Testis (tissue), 2 donors: ENCODE measurements at regions not wholly inside any gene's neighbourhood (a gene's known extent, or its start where the extent isn't known, plus 50 kb on each side); places are given as distances from the start of the nearest gene placed in this dataset.

Experiments
- DNase-seq: peaks from one replicate; pipeline ENCODE4 v3.0.0-alpha.2; 2019
- H3K27ac ChIP-seq, 2 donors: fragments of 200-600 bp; sonication (generic); one replicate each; pipeline ENCODE4 v1.5.1; 2019
- H3K27me3 ChIP-seq: fragments of 200-600 bp; sonication (generic); one replicate; pipeline ENCODE4 v1.5.1; 2019
- H3K36me3 ChIP-seq: fragments of 200-600 bp; sonication (generic); one replicate; pipeline ENCODE4 v1.5.1; 2017; ENCODE audit warnings: low read depth; ENCODE audit errors: missing control alignments
- H3K4me1 ChIP-seq: fragments of 200-600 bp; sonication (generic); one replicate; pipeline ENCODE4 v1.5.1; 2019
- H3K4me3 ChIP-seq, 2 donors: fragments of 200-600 bp; sonication (generic); one replicate each; pipeline ENCODE4 v1.5.1; 2017 to 2019
- H3K9me3 ChIP-seq: fragments of 200-600 bp; sonication (generic); one replicate; pipeline ENCODE4 v1.5.1; 2017
- CTCF ChIP-seq, 3 experiments: fragments of 450-650 bp in 2 of 3; fragments of 200-600 bp in 1 of 3; sonication (generic) in 1 of 3; IDR thresholded peaks; one replicate each; pipeline ENCODE4 v1.5.1; 2016 to 2019; ENCODE audit warnings: antibody characterized with exemption in 3 of 3, mild to moderate bottlenecking in 2 of 3, moderate library complexity in 1 of 3
- POLR2A ChIP-seq: fragments of 450-650 bp; IDR thresholded peaks from one replicate; pipeline ENCODE4 v1.6.1; 2017; ENCODE audit warnings: antibody characterized with exemption, mild to moderate bottlenecking, moderate library complexity
- WGBS, 2 donors: methylation state at CpG; one replicate each; pipeline ENCODE4 v1.1.5; 2018; 5-methylcytosine and 5-hydroxymethylcytosine counted together
- intact Hi-C: fragments of 100-400 bp; cut with DNase I; formaldehyde crosslinking; loops from one replicate; pipeline ENCODE4 v1.15.1; 2023; ENCODE audit warnings: low total_unique reads

DNA sequence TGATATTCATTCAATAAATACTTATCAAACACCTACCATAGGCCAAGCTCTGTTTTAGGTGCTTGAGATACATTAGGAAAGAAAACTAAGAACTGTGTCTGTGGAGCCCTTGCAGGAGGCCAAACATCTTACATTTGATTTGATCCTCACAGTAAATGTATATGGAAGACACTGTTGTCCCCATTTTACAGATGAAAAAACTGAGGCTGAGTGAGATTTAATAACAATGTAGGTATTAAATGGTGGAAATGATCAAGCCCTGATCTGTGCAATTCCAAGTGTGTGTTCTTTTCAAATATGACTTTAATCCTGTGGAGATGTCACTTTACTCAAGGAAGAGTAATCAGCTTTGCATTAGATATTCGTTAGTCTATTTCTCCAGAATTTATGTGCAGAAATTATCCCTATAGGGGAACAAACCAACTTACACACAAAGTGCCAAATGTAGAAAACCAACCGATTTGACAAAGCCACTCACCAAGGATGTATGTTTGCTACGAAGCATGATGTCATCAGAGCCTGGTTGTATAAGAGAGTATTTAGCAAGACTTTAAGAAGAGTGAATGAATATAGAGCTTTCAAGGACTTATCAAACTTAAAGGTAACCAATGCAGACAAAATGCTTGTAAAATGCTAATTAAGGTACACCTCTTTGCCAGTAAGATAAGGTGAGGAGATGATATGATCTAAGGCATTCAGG is 153.9 kb upstream of the NFIB start:
- TF ChIP-seq POLR2A (no peak), CTCF (IDR thresholded peaks at IDR 0.05) (no peak)
- H3K4me3 ChIP-seq, result no peak overlapping the region
- no peaks in the 10 kb centered on the region for H3K9me3 ChIP-seq
- no peaks in the 10 kb centered on the region for H3K27me3 ChIP-seq
- DNase-seq, result no peak
- H3K4me1 ChIP-seq, result no peaks in the 10 kb centered on the region
- intact Hi-C loops, result no loop called here
- H3K36me3 ChIP-seq, result no peaks in the 10 kb centered on the region
- H3K27ac ChIP-seq, result no peak overlapping the region
- WGBS, 2 donors, result 89 to 91% methylated on average over 3 of the region's 3 CpGs

- Histone ChIP-seq H3K27me3 (no peaks in the 10 kb centered on the region), H3K9me3 (no peaks in the 10 kb centered on the region), H3K27ac (no peak overlapping the region), H3K4me1 (no peaks in the 10 kb centered on the region), H3K4me3 (no peak overlapping the region), H3K36me3 (no peaks in the 10 kb centered on the region)
- no peak for TF ChIP-seq CTCF (IDR thresholded peaks at IDR 0.05)
- TF ChIP-seq POLR2A, result no peak
- intact Hi-C loops, result no loop called here
- WGBS, 2 donors, result 78 to 86% methylated on average over 4 of the region's 4 CpGs
- DNase-seq, result no peak
These were observed 152.9 kb upstream of the NFIB start for GRCh38 chr9:14466828-14467227.

DNA sequence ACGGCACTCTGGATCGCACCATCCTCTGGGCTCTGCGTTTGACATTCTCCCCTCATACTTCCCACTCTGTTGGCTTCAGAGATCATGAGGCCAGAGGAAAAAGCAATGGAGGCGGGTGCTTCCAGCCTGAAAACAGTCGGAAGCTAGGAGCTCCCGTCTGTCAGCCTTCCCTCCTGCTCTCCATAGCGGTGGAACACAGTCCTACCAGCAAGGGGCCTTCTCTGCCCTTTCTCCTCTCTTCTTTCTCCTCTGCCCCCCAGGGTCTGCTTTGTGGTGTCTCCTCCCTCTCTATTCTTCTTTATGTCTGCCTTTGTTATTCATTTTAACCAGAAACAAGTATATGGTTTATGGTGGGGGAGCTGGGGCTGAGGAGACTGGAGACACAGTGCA is 152.5 kb upstream of the NFIB start:
- no peak for DNase-seq
- Histone ChIP-seq H3K4me1 (no peaks in the 10 kb centered on the region), H3K27ac (no peak overlapping the region), H3K36me3 (no peaks in the 10 kb centered on the region), H3K27me3 (no peaks in the 10 kb centered on the region), H3K4me3 (no peak overlapping the region), H3K9me3 (no peaks in the 10 kb centered on the region)
- intact Hi-C loops, result no loop called here
- TF ChIP-seq POLR2A (no peak), CTCF (IDR thresholded peaks at IDR 0.05) (no peak)
- 87 to 94% methylated on average over 7 of the region's 7 CpGs for WGBS, 2 donors

DNA sequence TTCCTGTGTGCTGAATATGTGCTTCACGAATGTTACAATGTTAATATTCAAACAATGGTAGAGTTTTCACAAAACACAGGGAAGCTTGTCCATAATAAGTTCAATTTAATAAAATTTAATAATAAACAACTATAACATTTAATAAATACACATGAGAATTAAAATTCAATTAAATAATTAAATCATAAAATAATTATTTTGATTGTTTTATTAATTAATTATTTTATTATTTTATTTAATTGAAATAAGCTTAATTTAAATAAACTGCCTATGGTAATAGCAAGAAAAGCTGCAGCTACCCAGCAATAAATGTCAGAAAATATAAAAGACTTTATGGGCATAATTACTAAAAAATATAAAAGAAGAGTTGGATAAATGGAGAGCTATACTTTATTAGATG is 149.0 kb upstream of the NFIB start:
- Histone ChIP-seq H3K36me3 (no peaks in the 10 kb centered on the region), H3K9me3 (no peaks in the 10 kb centered on the region), H3K4me3 (no peak overlapping the region), H3K27me3 (no peaks in the 10 kb centered on the region), H3K27ac (no peak overlapping the region), H3K4me1 (no peaks in the 10 kb centered on the region)
- intact Hi-C loops, result no loop called here
- DNase-seq, result no peak
- 51 to 52% methylated on average over 1 of the region's 1 CpG for WGBS, 2 donors
- TF ChIP-seq CTCF (IDR thresholded peaks at IDR 0.05) (no peak), POLR2A (no peak)

DNA sequence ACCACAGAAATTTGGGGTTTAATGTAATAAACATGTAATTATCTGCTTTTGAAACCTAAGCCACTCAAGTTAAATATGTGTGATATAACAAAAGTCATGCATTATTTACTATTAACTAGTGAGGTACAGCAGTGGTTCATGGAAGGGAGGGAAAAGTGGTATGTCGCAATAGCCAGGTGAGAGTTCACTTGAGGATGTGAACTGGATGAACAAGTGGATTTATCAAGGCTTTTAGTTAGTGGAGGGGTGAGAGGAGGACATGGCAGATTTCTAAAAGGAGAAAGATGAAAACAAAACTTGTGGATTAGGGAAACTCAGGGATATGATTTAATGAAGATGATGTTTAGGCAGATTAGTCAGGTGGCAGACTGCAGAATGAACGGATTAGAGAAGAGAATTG is 141.3 kb upstream of the NFIB start:
- Histone ChIP-seq H3K9me3 (no peaks in the 10 kb centered on the region), H3K4me1 (no peaks in the 10 kb centered on the region), H3K36me3 (no peaks in the 10 kb centered on the region), H3K4me3 (no peak overlapping the region), H3K27me3 (no peaks in the 10 kb centered on the region), H3K27ac (no peak overlapping the region)
- WGBS, 2 donors, result 89 to 96% methylated on average over 2 of the region's 2 CpGs
- DNase-seq, result no peak
- intact Hi-C loops, result no loop called here
- no peak for TF ChIP-seq POLR2A
- no peak for TF ChIP-seq CTCF (IDR thresholded peaks at IDR 0.05)
